ENCODE measurements at regions not wholly inside any gene's neighbourhood (a gene's known extent, or its start where the extent isn't known, plus 50 kb on each side); places are given as distances from the start of the nearest gene placed in this dataset.

DNA sequence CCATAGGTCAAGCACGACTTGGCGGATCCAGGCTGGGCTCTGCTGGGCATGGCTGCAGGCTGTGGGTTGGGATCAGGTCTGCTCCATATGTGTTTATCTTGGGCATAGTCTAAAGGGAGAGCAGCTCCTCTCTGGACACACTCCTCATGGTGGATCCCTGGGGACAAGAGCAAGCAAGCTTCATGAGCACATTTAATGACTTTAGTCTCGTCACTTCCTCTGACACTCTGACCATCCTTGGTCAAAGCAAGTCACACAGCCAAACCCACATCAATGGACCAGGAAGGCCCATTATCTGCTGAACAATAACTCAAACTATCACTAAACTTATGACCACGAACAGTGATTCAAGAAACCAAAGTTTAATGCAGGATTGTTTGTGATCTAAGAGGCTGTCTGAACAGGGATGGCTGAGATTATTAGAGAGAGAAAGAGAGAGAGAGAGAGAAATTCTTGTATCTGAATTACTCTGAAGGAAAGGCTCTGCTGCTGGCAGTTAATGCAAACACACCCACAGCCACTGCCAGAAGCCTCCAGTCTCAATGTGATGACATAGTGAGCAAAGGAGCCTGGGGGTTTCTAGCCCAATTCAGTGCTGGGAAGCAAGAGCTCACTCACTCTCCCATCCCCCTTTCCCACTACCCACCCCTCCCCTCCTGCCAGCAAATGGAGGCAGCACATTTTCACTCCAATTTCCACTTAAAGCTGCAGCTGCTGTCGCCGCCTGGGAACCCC lies 490.2 kb upstream of the SULF2 start (continued):
- TF ChIP-seq, protein P1, sequence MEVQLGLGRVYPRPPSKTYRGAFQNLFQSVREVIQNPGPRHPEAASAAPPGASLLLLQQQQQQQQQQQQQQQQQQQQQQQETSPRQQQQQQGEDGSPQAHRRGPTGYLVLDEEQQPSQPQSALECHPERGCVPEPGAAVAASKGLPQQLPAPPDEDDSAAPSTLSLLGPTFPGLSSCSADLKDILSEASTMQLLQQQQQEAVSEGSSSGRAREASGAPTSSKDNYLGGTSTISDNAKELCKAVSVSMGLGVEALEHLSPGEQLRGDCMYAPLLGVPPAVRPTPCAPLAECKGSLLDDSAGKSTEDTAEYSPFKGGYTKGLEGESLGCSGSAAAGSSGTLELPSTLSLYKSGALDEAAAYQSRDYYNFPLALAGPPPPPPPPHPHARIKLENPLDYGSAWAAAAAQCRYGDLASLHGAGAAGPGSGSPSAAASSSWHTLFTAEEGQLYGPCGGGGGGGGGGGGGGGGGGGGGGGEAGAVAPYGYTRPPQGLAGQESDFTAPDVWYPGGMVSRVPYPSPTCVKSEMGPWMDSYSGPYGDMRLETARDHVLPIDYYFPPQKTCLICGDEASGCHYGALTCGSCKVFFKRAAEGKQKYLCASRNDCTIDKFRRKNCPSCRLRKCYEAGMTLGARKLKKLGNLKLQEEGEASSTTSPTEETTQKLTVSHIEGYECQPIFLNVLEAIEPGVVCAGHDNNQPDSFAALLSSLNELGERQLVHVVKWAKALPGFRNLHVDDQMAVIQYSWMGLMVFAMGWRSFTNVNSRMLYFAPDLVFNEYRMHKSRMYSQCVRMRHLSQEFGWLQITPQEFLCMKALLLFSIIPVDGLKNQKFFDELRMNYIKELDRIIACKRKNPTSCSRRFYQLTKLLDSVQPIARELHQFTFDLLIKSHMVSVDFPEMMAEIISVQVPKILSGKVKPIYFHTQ (CRISPR knock-in tag; IDR thresholded peaks at IDR 0.05), result no peak
- TF ChIP-seq, protein P2, sequence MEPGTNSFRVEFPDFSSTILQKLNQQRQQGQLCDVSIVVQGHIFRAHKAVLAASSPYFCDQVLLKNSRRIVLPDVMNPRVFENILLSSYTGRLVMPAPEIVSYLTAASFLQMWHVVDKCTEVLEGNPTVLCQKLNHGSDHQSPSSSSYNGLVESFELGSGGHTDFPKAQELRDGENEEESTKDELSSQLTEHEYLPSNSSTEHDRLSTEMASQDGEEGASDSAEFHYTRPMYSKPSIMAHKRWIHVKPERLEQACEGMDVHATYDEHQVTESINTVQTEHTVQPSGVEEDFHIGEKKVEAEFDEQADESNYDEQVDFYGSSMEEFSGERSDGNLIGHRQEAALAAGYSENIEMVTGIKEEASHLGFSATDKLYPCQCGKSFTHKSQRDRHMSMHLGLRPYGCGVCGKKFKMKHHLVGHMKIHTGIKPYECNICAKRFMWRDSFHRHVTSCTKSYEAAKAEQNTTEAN (CRISPR knock-in tag; IDR thresholded peaks at IDR 0.05), result no peak

DNA sequence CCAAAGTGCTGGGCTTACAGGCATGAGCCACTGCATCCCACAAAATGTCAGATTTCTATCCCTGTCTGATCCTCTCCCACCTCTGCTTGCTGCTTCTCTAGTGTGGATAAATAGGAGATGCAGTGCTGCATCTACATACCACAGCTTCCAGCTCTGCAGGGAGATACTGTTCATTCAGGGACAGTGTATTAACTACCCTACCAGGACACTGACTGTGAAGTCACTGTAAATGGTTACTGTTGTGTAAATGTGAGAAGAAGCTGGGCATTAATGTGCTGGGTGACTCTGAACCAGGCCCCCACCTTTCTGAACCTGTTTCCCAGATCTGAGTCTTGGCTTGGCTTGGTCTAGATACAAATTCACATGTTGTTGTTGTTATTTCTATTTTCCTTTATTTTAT lies 488.6 kb upstream of the SULF2 start:
- ChIA-PET CTCF (no interaction called here), POLR2A (no interaction called here)
- DNase-seq (ENCODE audit: low spot score), result no peak
- peaks cover 3% of the 10 kb centered on the region; the same call in 1 of the 2 replicates for H3K36me3 Mint-ChIP-seq
- peaks cover 2% of the 10 kb centered on the region; the same call in 1 of the 2 replicates for H3K27me3 Mint-ChIP-seq (ENCODE audit: low read depth)
- H3K4me1 Mint-ChIP-seq, result peaks cover 26% of the 10 kb centered on the region
- ATAC-seq, result no peak
- no peak overlapping the region for H3K4me3 Mint-ChIP-seq
- H3K9me3 Mint-ChIP-seq, result peaks cover 13% of the 10 kb centered on the region
- TF ChIP-seq NR2C2 (CRISPR knock-in tag; IDR thresholded peaks at IDR 0.05), result no peak
- TF ChIP-seq ZNF671 (CRISPR knock-in tag; IDR thresholded peaks at IDR 0.05), result no peak
- TF ChIP-seq, protein P3, sequence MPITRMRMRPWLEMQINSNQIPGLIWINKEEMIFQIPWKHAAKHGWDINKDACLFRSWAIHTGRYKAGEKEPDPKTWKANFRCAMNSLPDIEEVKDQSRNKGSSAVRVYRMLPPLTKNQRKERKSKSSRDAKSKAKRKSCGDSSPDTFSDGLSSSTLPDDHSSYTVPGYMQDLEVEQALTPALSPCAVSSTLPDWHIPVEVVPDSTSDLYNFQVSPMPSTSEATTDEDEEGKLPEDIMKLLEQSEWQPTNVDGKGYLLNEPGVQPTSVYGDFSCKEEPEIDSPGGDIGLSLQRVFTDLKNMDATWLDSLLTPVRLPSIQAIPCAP (CRISPR knock-in tag; IDR thresholded peaks at IDR 0.05), result no peak
- TF ChIP-seq, protein P2 (CRISPR knock-in tag; IDR thresholded peaks at IDR 0.05), result no peak
- TF ChIP-seq, protein P4, sequence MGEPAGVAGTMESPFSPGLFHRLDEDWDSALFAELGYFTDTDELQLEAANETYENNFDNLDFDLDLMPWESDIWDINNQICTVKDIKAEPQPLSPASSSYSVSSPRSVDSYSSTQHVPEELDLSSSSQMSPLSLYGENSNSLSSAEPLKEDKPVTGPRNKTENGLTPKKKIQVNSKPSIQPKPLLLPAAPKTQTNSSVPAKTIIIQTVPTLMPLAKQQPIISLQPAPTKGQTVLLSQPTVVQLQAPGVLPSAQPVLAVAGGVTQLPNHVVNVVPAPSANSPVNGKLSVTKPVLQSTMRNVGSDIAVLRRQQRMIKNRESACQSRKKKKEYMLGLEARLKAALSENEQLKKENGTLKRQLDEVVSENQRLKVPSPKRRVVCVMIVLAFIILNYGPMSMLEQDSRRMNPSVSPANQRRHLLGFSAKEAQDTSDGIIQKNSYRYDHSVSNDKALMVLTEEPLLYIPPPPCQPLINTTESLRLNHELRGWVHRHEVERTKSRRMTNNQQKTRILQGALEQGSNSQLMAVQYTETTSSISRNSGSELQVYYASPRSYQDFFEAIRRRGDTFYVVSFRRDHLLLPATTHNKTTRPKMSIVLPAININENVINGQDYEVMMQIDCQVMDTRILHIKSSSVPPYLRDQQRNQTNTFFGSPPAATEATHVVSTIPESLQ (CRISPR knock-in tag; IDR thresholded peaks at IDR 0.05), result no peak
- TF ChIP-seq, protein P5, sequence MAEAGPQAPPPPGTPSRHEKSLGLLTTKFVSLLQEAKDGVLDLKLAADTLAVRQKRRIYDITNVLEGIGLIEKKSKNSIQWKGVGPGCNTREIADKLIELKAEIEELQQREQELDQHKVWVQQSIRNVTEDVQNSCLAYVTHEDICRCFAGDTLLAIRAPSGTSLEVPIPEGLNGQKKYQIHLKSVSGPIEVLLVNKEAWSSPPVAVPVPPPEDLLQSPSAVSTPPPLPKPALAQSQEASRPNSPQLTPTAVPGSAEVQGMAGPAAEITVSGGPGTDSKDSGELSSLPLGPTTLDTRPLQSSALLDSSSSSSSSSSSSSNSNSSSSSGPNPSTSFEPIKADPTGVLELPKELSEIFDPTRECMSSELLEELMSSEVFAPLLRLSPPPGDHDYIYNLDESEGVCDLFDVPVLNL (CRISPR knock-in tag; IDR thresholded peaks at IDR 0.05; ENCODE audit: borderline replicate concordance, low read depth), result no peak
- TF ChIP-seq, protein P6, sequence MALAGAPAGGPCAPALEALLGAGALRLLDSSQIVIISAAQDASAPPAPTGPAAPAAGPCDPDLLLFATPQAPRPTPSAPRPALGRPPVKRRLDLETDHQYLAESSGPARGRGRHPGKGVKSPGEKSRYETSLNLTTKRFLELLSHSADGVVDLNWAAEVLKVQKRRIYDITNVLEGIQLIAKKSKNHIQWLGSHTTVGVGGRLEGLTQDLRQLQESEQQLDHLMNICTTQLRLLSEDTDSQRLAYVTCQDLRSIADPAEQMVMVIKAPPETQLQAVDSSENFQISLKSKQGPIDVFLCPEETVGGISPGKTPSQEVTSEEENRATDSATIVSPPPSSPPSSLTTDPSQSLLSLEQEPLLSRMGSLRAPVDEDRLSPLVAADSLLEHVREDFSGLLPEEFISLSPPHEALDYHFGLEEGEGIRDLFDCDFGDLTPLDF (CRISPR knock-in tag; IDR thresholded peaks at IDR 0.05), result no peak
- TF ChIP-seq NFATC4 (CRISPR knock-in tag; IDR thresholded peaks at IDR 0.05), result no peak
- TF ChIP-seq IRF2 (CRISPR knock-in tag; IDR thresholded peaks at IDR 0.05; ENCODE audit: borderline replicate concordance, low read depth), result no peak
- TF ChIP-seq, protein P7, sequence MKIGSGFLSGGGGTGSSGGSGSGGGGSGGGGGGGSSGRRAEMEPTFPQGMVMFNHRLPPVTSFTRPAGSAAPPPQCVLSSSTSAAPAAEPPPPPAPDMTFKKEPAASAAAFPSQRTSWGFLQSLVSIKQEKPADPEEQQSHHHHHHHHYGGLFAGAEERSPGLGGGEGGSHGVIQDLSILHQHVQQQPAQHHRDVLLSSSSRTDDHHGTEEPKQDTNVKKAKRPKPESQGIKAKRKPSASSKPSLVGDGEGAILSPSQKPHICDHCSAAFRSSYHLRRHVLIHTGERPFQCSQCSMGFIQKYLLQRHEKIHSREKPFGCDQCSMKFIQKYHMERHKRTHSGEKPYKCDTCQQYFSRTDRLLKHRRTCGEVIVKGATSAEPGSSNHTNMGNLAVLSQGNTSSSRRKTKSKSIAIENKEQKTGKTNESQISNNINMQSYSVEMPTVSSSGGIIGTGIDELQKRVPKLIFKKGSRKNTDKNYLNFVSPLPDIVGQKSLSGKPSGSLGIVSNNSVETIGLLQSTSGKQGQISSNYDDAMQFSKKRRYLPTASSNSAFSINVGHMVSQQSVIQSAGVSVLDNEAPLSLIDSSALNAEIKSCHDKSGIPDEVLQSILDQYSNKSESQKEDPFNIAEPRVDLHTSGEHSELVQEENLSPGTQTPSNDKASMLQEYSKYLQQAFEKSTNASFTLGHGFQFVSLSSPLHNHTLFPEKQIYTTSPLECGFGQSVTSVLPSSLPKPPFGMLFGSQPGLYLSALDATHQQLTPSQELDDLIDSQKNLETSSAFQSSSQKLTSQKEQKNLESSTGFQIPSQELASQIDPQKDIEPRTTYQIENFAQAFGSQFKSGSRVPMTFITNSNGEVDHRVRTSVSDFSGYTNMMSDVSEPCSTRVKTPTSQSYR (CRISPR knock-in tag; IDR thresholded peaks at IDR 0.05), result no peak
- TF ChIP-seq, protein P8, sequence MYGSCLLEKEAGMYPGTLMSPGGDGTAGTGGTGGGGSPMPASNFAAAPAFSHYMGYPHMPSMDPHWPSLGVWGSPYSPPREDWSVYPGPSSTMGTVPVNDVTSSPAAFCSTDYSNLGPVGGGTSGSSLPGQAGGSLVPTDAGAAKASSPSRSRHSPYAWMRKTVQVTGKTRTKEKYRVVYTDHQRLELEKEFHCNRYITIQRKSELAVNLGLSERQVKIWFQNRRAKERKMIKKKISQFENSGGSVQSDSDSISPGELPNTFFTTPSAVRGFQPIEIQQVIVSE (CRISPR knock-in tag; IDR thresholded peaks at IDR 0.05; ENCODE audit: borderline replicate concordance), result no peak
- H3K27ac Mint-ChIP-seq, result no peak overlapping the region
